HepG2 (cell line): ENCODE measurements at regions not wholly inside any gene's neighbourhood (a gene's known extent, or its start where the extent isn't known, plus 50 kb on each side); places are given as distances from the start of the nearest gene placed in this dataset.
"Not testable (repeated sequence)": the region's sequence is repeated elsewhere in the genome, so short reads cannot be mapped to it uniquely, and the experiment has no call there.

Experiments used
- ATAC-seq: fragments of 200-7000 bp; cut with Tn5 transposase; 3 replicates; pipeline ENCODE4 v1.9.1; 2020; ENCODE audit warnings: mild to moderate bottlenecking, moderate library complexity
- BruUV-seq: library from RNA; stranded (reverse); fragments of 400-500 nt; replicated peaks from 2 replicates; lab custom pipeline; 2021; lab: Mats Ljungman, UMichigan
- CTCF ChIA-PET: fragments of 300-600 bp; formaldehyde crosslinking; extraction: SDS; loops from one replicate; lab custom pipeline; 2021; ENCODE audit warnings: low total read pairs, inconsistent platforms, low intra/inter-chr PET ratio; lab: Yijun Ruan, JAX
- POLR2A ChIA-PET: fragments of 350-600 bp; sonication (Branson Sonifier 250); formaldehyde crosslinking; loops from one replicate; lab custom pipeline; 2020; ENCODE audit warnings: antibody characterized with exemption, inconsistent platforms; lab: Yijun Ruan, JAX
- DNase-seq: peaks from one replicate; pipeline ENCODE4 v3.0.0-alpha.2; 2015; ENCODE audit warnings: low spot score
- FAIRE-seq: peaks from 3 replicates; lab custom pipeline; 2011; peaks lifted over from hg19 to GRCh38; lab: Jason Lieb, UNC
- H2AFZ ChIP-seq: one replicate; pipeline ENCODE4 v1.6.1; 2011; ENCODE audit warnings: low read length, inconsistent platforms
- H3K27ac ChIP-seq: fragments of 300-600 bp; 3 replicates; pipeline ENCODE4 v1.8.0; 2011; ENCODE audit warnings: mixed run types, mild to moderate bottlenecking, mixed read lengths, low read length, inconsistent platforms; ENCODE audit not compliant: insufficient read depth; ENCODE audit errors: extremely low read length
- H3K27me3 ChIP-seq, 2 experiments: fragments of 200-600 bp in 1 of 2; 2 replicates in 1 of 2; 3 replicates in 1 of 2; pipeline versions ENCODE4 v1.6.0 to v1.8.0; 2011; ENCODE audit warnings: low read length in 2 of 2, mild to moderate bottlenecking in 2 of 2, moderate library complexity in 2 of 2, inconsistent platforms in 1 of 2; ENCODE audit not compliant: insufficient read depth in 2 of 2, control insufficient read depth in 1 of 2
- H3K36me3 ChIP-seq, 2 experiments: fragments of 200-600 bp in 1 of 2; replicated peaks in 1 of 2; 2 replicates in 1 of 2; 3 replicates in 1 of 2; pipeline versions ENCODE4 v1.5.1 to v1.8.0; 2011; ENCODE audit warnings: low read length in 2 of 2, inconsistent platforms in 1 of 2; ENCODE audit not compliant: insufficient read depth in 2 of 2, control insufficient read depth in 1 of 2
- H3K4me1 ChIP-seq: 2 replicates; pipeline ENCODE4 v1.5.1; 2012; ENCODE audit warnings: low read length, inconsistent platforms; ENCODE audit not compliant: insufficient read depth
- H3K4me2 ChIP-seq: 2 replicates; pipeline ENCODE4 v1.6.0; 2011; ENCODE audit warnings: low read depth, low read length, inconsistent platforms
- H3K4me3 ChIP-seq, 3 experiments: fragments of 200-600 bp in 1 of 3; sonication (generic), shearing (Covaris generic) in 1 of 3; replicated peaks in 1 of 3; 2 replicates each; pipeline ENCODE4 v1.5.1; 2011 to 2016; ENCODE audit warnings: low read length in 3 of 3, inconsistent platforms in 2 of 3, low read depth in 2 of 3, mild to moderate bottlenecking in 2 of 3, control low read depth in 1 of 3, mixed read lengths in 1 of 3; ENCODE audit not compliant: insufficient read depth in 1 of 3
- H3K79me2 ChIP-seq: one replicate; pipeline ENCODE4 v1.6.1; 2011; ENCODE audit warnings: low read length, inconsistent platforms; ENCODE audit not compliant: insufficient read depth
- H3K9ac ChIP-seq: 2 replicates; pipeline ENCODE4 v1.6.0; 2011; ENCODE audit warnings: mild to moderate bottlenecking, low read depth, low read length, inconsistent platforms; ENCODE audit not compliant: insufficient read depth
- H3K9me3 ChIP-seq: 2 replicates; pipeline ENCODE4 v1.5.1; 2012; ENCODE audit warnings: mild to moderate bottlenecking, low read length
- H4K20me1 ChIP-seq: 2 replicates; pipeline ENCODE4 v1.6.0; 2011; ENCODE audit warnings: inconsistent platforms, mild to moderate bottlenecking, low read length, moderate library complexity; ENCODE audit not compliant: insufficient read depth
- CREB1 ChIP-seq, 2 experiments: fragments of 450-650 bp in 1 of 2; IDR thresholded peaks; 2 replicates each; pipeline ENCODE4 v1.6.1; 2016 to 2017; ENCODE audit warnings: control low read depth in 1 of 2, mild to moderate bottlenecking in 1 of 2, missing compliant biosample characterization in 1 of 2, missing genetic modification characterization in 1 of 2
- CREM ChIP-seq, 2 experiments: sonication (generic) in 1 of 2; formaldehyde crosslinking in 1 of 2; IDR thresholded peaks; 2 replicates each; pipeline versions ENCODE4 v1.4.0 to v1.6.1; 2016 to 2020; ENCODE audit warnings: antibody characterized with exemption in 1 of 2, mild to moderate bottlenecking in 1 of 2, missing genetic modification reagents in 1 of 2
- FOSL2 ChIP-seq: sonication (generic); formaldehyde crosslinking; IDR thresholded peaks from 2 replicates; pipeline ENCODE4 v1.4.0; 2020; ENCODE audit warnings: missing genetic modification reagents
- GATAD2A ChIP-seq: IDR thresholded peaks from 2 replicates; pipeline ENCODE4 v1.6.1; 2016
- HNF4A ChIP-seq: sonication (generic); formaldehyde crosslinking; IDR thresholded peaks from 2 replicates; pipeline ENCODE4 v1.4.0; 2020; ENCODE audit warnings: missing genetic modification reagents
- NCOR1 ChIP-seq: fragments of 200-600 bp; sonication (generic); IDR thresholded peaks from 2 replicates; pipeline ENCODE4 v1.7.0; 2017; ENCODE audit warnings: antibody characterized with exemption, low read length, borderline replicate concordance
- RARA ChIP-seq: IDR thresholded peaks from 2 replicates; pipeline ENCODE4 v1.6.1; 2016; ENCODE audit warnings: missing genetic modification reagents, missing compliant biosample characterization
- SMAD3 ChIP-seq: sonication (generic); formaldehyde crosslinking; IDR thresholded peaks from 2 replicates; pipeline ENCODE4 v1.4.0; 2020; ENCODE audit warnings: missing genetic modification reagents
- SOX13 ChIP-seq, 3 experiments: fragments of 450-650 bp in 1 of 3; sonication (generic) in 1 of 3; formaldehyde crosslinking in 1 of 3; IDR thresholded peaks in 2 of 3; conservative IDR thresholded peaks in 1 of 3; 2 replicates each; pipeline versions ENCODE4 v1.5.0 to v1.6.1; 2016 to 2020; ENCODE audit warnings: antibody characterized with exemption in 1 of 3, mild to moderate bottlenecking in 1 of 3, missing compliant biosample characterization in 1 of 3, missing genetic modification reagents in 1 of 3, moderate library complexity in 1 of 3
- SOX5 ChIP-seq: IDR thresholded peaks from 2 replicates; pipeline ENCODE4 v1.6.1; 2016; ENCODE audit warnings: borderline replicate concordance
- SOX6 ChIP-seq, 2 experiments: fragments of 450-650 bp in 1 of 2; sonication (generic) in 1 of 2; formaldehyde crosslinking in 1 of 2; IDR thresholded peaks; 2 replicates each; pipeline versions ENCODE4 v1.4.0 to v1.6.1; 2017 to 2020; ENCODE audit warnings: antibody characterized with exemption in 1 of 2, mild to moderate bottlenecking in 1 of 2, missing genetic modification reagents in 1 of 2
- SSRP1 ChIP-seq: IDR thresholded peaks from 2 replicates; pipeline ENCODE4 v1.6.1; 2016; ENCODE audit warnings: control low read depth
- ZBTB21 ChIP-seq: sonication (generic); formaldehyde crosslinking; IDR thresholded peaks from 2 replicates; pipeline ENCODE4 v1.4.0; 2020; ENCODE audit warnings: missing genetic modification reagents
- WGBS: methylation state at CpG from one replicate; pipeline ENCODE4 v1.1.6; 2017; ENCODE audit warnings: low lambda C conversion rate; 5-methylcytosine and 5-hydroxymethylcytosine counted together
- in situ Hi-C: cut with HindIII; loops from 2 replicates; pipeline ENCODE4 v1.10.0; 2017; ENCODE audit warnings: low pct_unique_long_range_greater_than_20kb; ENCODE audit not compliant: extremely low pct_ligation_motif_present
- intact Hi-C: fragments of 100-400 bp; cut with micrococcal nuclease; formaldehyde crosslinking; loops from one replicate; pipeline ENCODE4 v1.10.0; 2022; ENCODE audit not compliant: unreplicated experiment
- TF ChIP-seq, protein P1 (sequence below): sonication (generic); formaldehyde crosslinking; IDR thresholded peaks from 2 replicates; pipeline ENCODE4 v1.4.0; 2020; ENCODE audit warnings: mild to moderate bottlenecking, missing genetic modification reagents

DNA sequence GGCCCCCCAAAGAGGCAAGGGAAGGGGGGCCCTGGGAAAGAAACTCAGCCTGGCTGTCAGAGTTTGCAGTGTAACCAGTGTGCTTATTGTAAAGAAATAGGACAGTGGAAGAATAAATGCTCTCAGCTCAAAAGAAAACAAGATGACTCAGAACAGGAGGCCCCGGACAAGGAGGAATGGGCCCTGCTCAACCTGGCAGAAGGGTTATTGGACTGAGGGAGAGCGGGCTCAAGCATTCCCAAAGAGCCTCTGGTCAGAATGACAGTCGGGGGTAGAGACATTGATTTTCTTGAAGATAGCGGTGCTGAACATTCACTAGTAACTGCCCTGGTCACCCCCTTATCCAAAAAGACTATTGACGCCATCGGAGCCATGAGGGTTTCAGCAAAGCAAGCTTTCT lies 100.4 kb upstream of the OSBPL11 start (continued):
- TF ChIP-seq, protein P1, sequence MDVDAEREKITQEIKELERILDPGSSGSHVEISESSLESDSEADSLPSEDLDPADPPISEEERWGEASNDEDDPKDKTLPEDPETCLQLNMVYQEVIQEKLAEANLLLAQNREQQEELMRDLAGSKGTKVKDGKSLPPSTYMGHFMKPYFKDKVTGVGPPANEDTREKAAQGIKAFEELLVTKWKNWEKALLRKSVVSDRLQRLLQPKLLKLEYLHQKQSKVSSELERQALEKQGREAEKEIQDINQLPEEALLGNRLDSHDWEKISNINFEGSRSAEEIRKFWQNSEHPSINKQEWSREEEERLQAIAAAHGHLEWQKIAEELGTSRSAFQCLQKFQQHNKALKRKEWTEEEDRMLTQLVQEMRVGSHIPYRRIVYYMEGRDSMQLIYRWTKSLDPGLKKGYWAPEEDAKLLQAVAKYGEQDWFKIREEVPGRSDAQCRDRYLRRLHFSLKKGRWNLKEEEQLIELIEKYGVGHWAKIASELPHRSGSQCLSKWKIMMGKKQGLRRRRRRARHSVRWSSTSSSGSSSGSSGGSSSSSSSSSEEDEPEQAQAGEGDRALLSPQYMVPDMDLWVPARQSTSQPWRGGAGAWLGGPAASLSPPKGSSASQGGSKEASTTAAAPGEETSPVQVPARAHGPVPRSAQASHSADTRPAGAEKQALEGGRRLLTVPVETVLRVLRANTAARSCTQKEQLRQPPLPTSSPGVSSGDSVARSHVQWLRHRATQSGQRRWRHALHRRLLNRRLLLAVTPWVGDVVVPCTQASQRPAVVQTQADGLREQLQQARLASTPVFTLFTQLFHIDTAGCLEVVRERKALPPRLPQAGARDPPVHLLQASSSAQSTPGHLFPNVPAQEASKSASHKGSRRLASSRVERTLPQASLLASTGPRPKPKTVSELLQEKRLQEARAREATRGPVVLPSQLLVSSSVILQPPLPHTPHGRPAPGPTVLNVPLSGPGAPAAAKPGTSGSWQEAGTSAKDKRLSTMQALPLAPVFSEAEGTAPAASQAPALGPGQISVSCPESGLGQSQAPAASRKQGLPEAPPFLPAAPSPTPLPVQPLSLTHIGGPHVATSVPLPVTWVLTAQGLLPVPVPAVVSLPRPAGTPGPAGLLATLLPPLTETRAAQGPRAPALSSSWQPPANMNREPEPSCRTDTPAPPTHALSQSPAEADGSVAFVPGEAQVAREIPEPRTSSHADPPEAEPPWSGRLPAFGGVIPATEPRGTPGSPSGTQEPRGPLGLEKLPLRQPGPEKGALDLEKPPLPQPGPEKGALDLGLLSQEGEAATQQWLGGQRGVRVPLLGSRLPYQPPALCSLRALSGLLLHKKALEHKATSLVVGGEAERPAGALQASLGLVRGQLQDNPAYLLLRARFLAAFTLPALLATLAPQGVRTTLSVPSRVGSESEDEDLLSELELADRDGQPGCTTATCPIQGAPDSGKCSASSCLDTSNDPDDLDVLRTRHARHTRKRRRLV (CRISPR knock-in tag), result no peak
- TF ChIP-seq FOSL2 (CRISPR knock-in tag), result peak; percentile 54

DNA sequence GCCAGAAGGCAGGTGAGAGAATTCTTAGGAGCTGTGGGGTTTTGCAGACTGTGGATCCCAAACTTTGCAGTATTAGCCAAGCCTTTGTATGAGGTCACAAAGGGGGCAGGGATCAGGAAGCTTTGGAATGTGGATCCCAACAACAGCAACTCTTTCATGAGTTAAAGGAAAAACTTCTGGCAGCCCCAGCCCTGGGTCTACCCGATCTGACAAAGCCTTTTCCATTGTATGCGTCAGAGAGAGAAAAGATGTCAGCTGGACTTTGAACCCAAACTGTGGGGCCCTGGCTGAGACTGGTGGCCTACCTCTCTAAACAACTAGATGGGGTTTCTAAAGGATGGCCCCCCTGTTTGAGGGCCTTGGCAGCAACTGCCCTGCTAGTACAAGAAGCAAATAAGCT lies 101.8 kb upstream of the OSBPL11 start:
- BruUV-seq; H3K36me3 ChIP-seq; ATAC-seq; H2AFZ ChIP-seq; H4K20me1 ChIP-seq; intact Hi-C loops; H3K27me3 ChIP-seq; H3K4me3 ChIP-seq; H3K9me3 ChIP-seq; H3K79me2 ChIP-seq; in situ Hi-C loops; CTCF ChIA-PET; TF ChIP-seq SOX13 (IDR thresholded peaks at IDR 0.05); CREB1 (CRISPR knock-in tag; IDR thresholded peaks at IDR 0.05); CREM (CRISPR knock-in tag; IDR thresholded peaks at IDR 0.05); SOX6 (IDR thresholded peaks at IDR 0.05): not testable (repeated sequence)
- Histone ChIP-seq H3K27ac (peak overlapping the region; percentile 73), H3K9ac (peak overlapping the region; percentile 49; the same call in 1 of the 2 replicates), H3K4me2 (peak overlapping the region; percentile 62), H3K4me1 (peaks cover 37% of the 10 kb centered on the region)
- DNase-seq, result peak; percentile 73
- POLR2A ChIA-PET, result interaction anchor here (1.1 to 2.2 kb wide), 3 partner anchors 45 to 102 kb away, joined by 4 to 17 read pairs (median 4); partner anchors contain the start of gene OSBPL11
- 7% methylated on average over 2 of the region's 2 CpGs for WGBS
- FAIRE-seq, result peak; percentile 55
- 0 out of 2 replicates have a peak, but pooled peaks have one; percentile 46 for TF ChIP-seq SMAD3 (CRISPR knock-in tag)
- TF ChIP-seq NCOR1, result 0 out of 2 replicates have a peak, but pooled peaks have one; percentile 31
- 0 out of 2 replicates have a peak, but pooled peaks have one; percentile 33 for TF ChIP-seq RARA (CRISPR knock-in tag)
- 0 out of 2 replicates have a peak, but pooled peaks have one; percentile 13 for TF ChIP-seq SSRP1 (CRISPR knock-in tag)
- peak; percentile 70 for TF ChIP-seq HNF4A (CRISPR knock-in tag)
- peak in 1 of 2 experiments; percentile 66; a peak in 2 of 4 replicates for TF ChIP-seq SOX13 (CRISPR knock-in tag; conservative IDR thresholded peaks at IDR 0.05 in 1 of 2, IDR thresholded peaks at IDR 0.05 in 1 of 2)
- TF ChIP-seq FOSL2 (CRISPR knock-in tag), result peak; percentile 26; the same call in 1 of the 2 replicates
- peak; percentile 2; the same call in 1 of the 2 replicates for TF ChIP-seq CREB1 (IDR thresholded peaks at IDR 0.05)
- peak; percentile 45; the same call in 1 of the 2 replicates for TF ChIP-seq GATAD2A (CRISPR knock-in tag)
- TF ChIP-seq CREM (IDR thresholded peaks at IDR 0.05), result 0 out of 2 replicates have a peak, but pooled peaks have one; percentile 20
- TF ChIP-seq ZBTB21 (CRISPR knock-in tag), result peak; percentile 50; the same call in 1 of the 2 replicates
- peak; percentile 84 for TF ChIP-seq SOX6 (CRISPR knock-in tag; IDR thresholded peaks at IDR 0.05)
- peak; percentile 65; the same call in 1 of the 2 replicates for TF ChIP-seq SOX5 (CRISPR knock-in tag)
